Neuronal stem cell (in vitro differentiated cells): ENCODE measurements at regions not wholly inside any gene's neighbourhood (a gene's known extent, or its start where the extent isn't known, plus 50 kb on each side); places are given as distances from the start of the nearest gene placed in this dataset.

Experiments
- DNase-seq: peaks from one replicate; pipeline ENCODE4 v3.0.0-alpha.2; 2013; ENCODE audit warnings: low spot score
- H2AFZ ChIP-seq: one replicate; pipeline ENCODE4 v1.6.1; 2013; ENCODE audit warnings: mild to moderate bottlenecking, low read length, inconsistent platforms
- H2AK5ac ChIP-seq: 2 replicates; pipeline ENCODE4 v1.6.1; 2013; ENCODE audit warnings: low read depth, mild to moderate bottlenecking, inconsistent platforms, low read length, moderate library complexity, mixed read lengths
- H2BK120ac ChIP-seq: 2 replicates; pipeline ENCODE4 v1.6.1; 2013; ENCODE audit warnings: low read depth, mild to moderate bottlenecking, inconsistent platforms, low read length, moderate library complexity, mixed read lengths
- H2BK12ac ChIP-seq: one replicate; pipeline ENCODE4 v1.6.1; 2013; ENCODE audit warnings: low read length, inconsistent platforms
- H2BK15ac ChIP-seq: 2 replicates; pipeline ENCODE4 v1.6.1; 2013; ENCODE audit warnings: mild to moderate bottlenecking, low read length, inconsistent platforms, mixed read lengths
- H2BK5ac ChIP-seq: one replicate; pipeline ENCODE4 v1.6.1; 2013; ENCODE audit warnings: inconsistent platforms, mild to moderate bottlenecking, low read length, moderate library complexity
- H3K14ac ChIP-seq: one replicate; pipeline ENCODE4 v1.6.1; 2013; ENCODE audit warnings: low read length, inconsistent platforms
- H3K18ac ChIP-seq: 2 replicates; pipeline ENCODE4 v1.6.1; 2013; ENCODE audit warnings: low read length, inconsistent platforms
- H3K23ac ChIP-seq: 2 replicates; pipeline ENCODE4 v1.6.1; 2013; ENCODE audit warnings: low read depth, mild to moderate bottlenecking, mixed read lengths, low read length, inconsistent platforms; ENCODE audit not compliant: poor library complexity
- H3K27ac ChIP-seq: replicated peaks from 3 replicates; pipeline ENCODE4 v1.5.1; 2013; ENCODE audit warnings: low read length, inconsistent platforms
- H3K27me3 ChIP-seq, 3 experiments: 2 replicates each; pipeline ENCODE4 v1.6.1; 2013; ENCODE audit warnings: low read length in 3 of 3, mild to moderate bottlenecking in 2 of 3, inconsistent platforms in 1 of 3, low read depth in 1 of 3, mixed read lengths in 1 of 3, moderate library complexity in 1 of 3; ENCODE audit not compliant: control insufficient read depth in 3 of 3, insufficient read depth in 3 of 3
- H3K36me3 ChIP-seq, 2 donors: replicated peaks in 1 of 2; 2 replicates each; pipeline ENCODE4 v1.6.1; 2013; ENCODE audit warnings: low read length in 2 of 2; ENCODE audit not compliant: control insufficient read depth in 2 of 2, insufficient read depth in 2 of 2
- H3K4ac ChIP-seq: 2 replicates; pipeline ENCODE4 v1.6.1; 2013; ENCODE audit warnings: inconsistent platforms, mild to moderate bottlenecking, low read length, moderate library complexity
- H3K4me1 ChIP-seq, 2 donors: 1 replicate in 1 of 2; 2 replicates in 1 of 2; pipeline ENCODE4 v1.6.1; 2013; ENCODE audit warnings: low read length in 2 of 2, low read depth in 1 of 2; ENCODE audit not compliant: control insufficient read depth in 2 of 2, insufficient read depth in 1 of 2
- H3K4me2 ChIP-seq: one replicate; pipeline ENCODE4 v1.6.1; 2013; ENCODE audit warnings: mild to moderate bottlenecking, low read length, inconsistent platforms; ENCODE audit not compliant: insufficient read depth, poor library complexity, severe bottlenecking
- H3K4me3 ChIP-seq, 2 donors: 2 replicates each; pipeline ENCODE4 v1.5.1; 2013; ENCODE audit warnings: low read length in 2 of 2, mild to moderate bottlenecking in 2 of 2, inconsistent platforms in 1 of 2, moderate library complexity in 1 of 2
- H3K79me1 ChIP-seq: one replicate; pipeline ENCODE4 v1.6.1; 2013; ENCODE audit warnings: low read depth, mild to moderate bottlenecking, inconsistent platforms, low read length, moderate library complexity
- H3K9ac ChIP-seq: one replicate; pipeline ENCODE4 v1.6.1; 2013; ENCODE audit warnings: mild to moderate bottlenecking, low read depth, low read length, inconsistent platforms; ENCODE audit not compliant: poor library complexity
- H3K9me3 ChIP-seq, 2 donors: replicated peaks in 1 of 2; 2 replicates each; pipeline versions ENCODE3 to v1.6.1; 2013; ENCODE audit warnings: low read length in 2 of 2, mild to moderate bottlenecking in 2 of 2, inconsistent platforms in 1 of 2, low read depth in 1 of 2, mixed read lengths in 1 of 2, moderate library complexity in 1 of 2; ENCODE audit not compliant: control insufficient read depth in 2 of 2, insufficient read depth in 1 of 2
- H4K8ac ChIP-seq: one replicate; pipeline ENCODE4 v1.6.1; 2013; ENCODE audit warnings: low read depth, mild to moderate bottlenecking, inconsistent platforms, low read length, moderate library complexity
- H4K91ac ChIP-seq: one replicate; pipeline ENCODE4 v1.6.1; 2013; ENCODE audit warnings: low read length, low read depth, mild to moderate bottlenecking, inconsistent platforms; ENCODE audit not compliant: poor library complexity
- WGBS, 2 donors: extraction: QIAGEN DNeasy Blood & Tissue Kit; methylation state at CpG; one replicate each; pipeline ENCODE4 v1.1.7; 2013; ENCODE audit warnings: missing lambda C conversion rate in 2 of 2, mixed read lengths in 1 of 2; ENCODE audit not compliant: insufficient read length in 2 of 2, insufficient replicate concordance in 1 of 2; ENCODE audit errors: extremely low coverage in 2 of 2; 5-methylcytosine and 5-hydroxymethylcytosine counted together

DNA sequence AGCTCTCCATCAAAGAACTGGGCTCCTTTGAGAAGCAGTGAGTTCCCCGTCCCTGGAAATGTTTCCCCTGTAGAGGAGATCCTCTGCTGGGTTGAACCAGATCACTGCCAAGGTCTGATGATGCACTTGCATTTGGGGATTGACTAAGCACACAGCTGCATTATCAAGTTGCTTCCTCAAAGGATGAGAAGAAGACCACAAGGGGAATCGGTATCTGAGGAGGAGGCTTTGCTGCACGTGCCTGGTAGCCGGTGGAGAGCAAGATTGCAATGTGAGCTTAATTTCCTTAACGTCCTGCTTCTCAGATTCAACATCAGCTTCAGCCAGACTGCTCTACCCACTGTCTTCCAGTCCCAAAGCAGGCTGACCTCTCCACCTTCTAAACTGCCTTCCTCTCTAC lies 128.8 kb upstream of the STMND1 start:
- H3K4me2 ChIP-seq: no peak overlapping the region
- no peak overlapping the region for H3K4me3 ChIP-seq
- no peaks in the 10 kb centered on the region for H3K4me1 ChIP-seq
- H4K91ac ChIP-seq: no peak overlapping the region
- H3K9me3 ChIP-seq: no peaks in the 10 kb centered on the region
- no peak overlapping the region for H2AK5ac ChIP-seq
- H2BK120ac ChIP-seq: no peak overlapping the region
- H3K9ac ChIP-seq: no peak overlapping the region
- H3K14ac ChIP-seq: no peak overlapping the region
- H2AFZ ChIP-seq: no peak overlapping the region
- no peaks in the 10 kb centered on the region for H3K79me1 ChIP-seq
- no CpG with 5 or more reads among the region's 5 CpGs for WGBS, 2 donors
- no peak overlapping the region for H2BK5ac ChIP-seq
- no peak overlapping the region for H3K4ac ChIP-seq
- H3K27me3 ChIP-seq: no peaks in the 10 kb centered on the region
- H4K8ac ChIP-seq: no peak overlapping the region
- no peak overlapping the region for H3K18ac ChIP-seq
- no peak overlapping the region for H3K23ac ChIP-seq
- H3K27ac ChIP-seq: no peak overlapping the region
- no peak overlapping the region for H2BK12ac ChIP-seq
- no peak overlapping the region for H2BK15ac ChIP-seq
- no peaks in the 10 kb centered on the region for H3K36me3 ChIP-seq
- DNase-seq: no peak

DNA sequence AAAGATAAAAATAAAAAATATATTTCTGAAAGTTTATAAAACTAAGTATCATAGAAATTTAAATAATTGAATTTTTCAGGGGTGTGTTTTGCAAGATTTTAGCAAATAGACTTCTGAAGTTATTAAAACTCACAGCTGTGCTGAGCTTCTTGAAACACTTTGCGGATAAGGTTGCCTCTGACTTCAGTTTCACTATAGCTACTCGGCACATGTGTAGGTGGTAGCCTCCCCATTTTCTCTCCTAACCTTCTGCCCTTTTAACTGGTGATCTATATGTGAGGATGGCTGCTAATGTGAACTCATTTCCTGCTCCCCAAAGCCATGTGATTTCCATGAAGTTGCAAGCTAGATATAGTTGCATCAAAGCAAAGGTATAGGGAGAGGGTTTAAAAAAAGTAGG lies 129.3 kb upstream of the STMND1 start:
- Histone ChIP-seq H3K9ac (no peak overlapping the region), H2BK5ac (no peak overlapping the region), H3K79me1 (no peaks in the 10 kb centered on the region), H3K4me3 (no peak overlapping the region), H3K9me3 (no peaks in the 10 kb centered on the region), H3K36me3 (no peaks in the 10 kb centered on the region), H2BK12ac (no peak overlapping the region), H2AK5ac (no peak overlapping the region), H3K4ac (no peak overlapping the region), H3K4me2 (no peak overlapping the region), H3K23ac (no peak overlapping the region), H3K27ac (no peak overlapping the region), H4K91ac (no peak overlapping the region), H2BK15ac (no peak overlapping the region), H4K8ac (no peak overlapping the region), H3K4me1 (no peaks in the 10 kb centered on the region), H3K27me3 (no peaks in the 10 kb centered on the region), H3K18ac (no peak overlapping the region), H2AFZ (no peak overlapping the region), H3K14ac (no peak overlapping the region), H2BK120ac (no peak overlapping the region)
- WGBS, 2 donors: no CpG with 5 or more reads among the region's 2 CpGs
- no peak for DNase-seq

DNA sequence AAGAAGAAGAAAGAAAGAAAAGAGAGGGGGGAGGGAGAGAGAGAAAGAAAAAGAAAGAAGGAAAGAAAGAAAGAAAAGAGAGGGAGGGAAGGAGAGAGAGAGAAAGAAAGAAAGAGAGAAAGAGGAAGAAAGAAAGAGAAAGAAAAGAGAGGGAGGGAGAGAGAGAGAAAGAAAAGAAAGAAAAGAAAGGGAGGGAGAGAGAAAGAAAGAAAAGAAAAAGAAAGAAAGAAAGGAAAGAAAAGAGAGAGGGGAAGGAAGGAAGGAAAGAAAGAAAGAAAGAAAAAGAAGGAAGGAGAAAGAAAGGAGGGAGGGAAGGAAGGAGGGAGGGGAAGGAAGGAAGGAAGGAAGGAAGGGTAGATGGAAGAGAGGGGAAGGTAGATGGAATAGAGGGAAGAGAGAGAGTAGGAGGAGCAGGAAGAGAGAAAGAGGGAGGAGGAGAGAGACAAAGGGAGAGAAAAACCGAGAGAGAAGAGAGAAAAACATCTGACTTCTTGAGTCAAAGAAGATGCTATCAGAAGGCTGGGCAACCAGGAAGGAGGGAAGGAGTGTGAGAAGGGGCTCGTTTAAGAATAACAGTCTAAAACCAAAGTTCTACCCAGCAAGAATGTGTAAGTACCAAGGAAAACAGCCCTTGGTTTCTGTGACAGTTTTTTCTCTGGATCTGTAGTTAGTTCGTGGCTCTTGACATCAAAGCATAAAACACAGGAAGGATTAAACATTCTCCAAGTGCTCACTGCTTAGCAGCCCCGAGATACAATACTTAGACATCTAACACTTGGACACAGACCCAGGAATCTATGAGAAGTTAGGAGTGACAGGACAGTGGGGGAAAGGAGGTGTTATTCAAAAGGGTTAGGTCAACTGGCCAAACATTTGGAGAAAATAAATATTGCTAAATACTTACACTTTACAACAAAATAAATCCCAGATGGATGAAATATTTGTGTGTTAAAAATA lies 131.9 kb upstream of the STMND1 start:
- H3K4ac ChIP-seq: no peak overlapping the region
- no peak overlapping the region for H3K27ac ChIP-seq
- H4K91ac ChIP-seq: no peak overlapping the region
- no peaks in the 10 kb centered on the region for H3K36me3 ChIP-seq
- no peak overlapping the region for H2BK120ac ChIP-seq
- H3K18ac ChIP-seq: no peak overlapping the region
- no peak overlapping the region for H3K4me2 ChIP-seq
- no peak overlapping the region for H3K4me3 ChIP-seq
- H3K23ac ChIP-seq: no peak overlapping the region
- H3K9ac ChIP-seq: no peak overlapping the region
- H2BK12ac ChIP-seq: no peak overlapping the region
- no peaks in the 10 kb centered on the region for H3K79me1 ChIP-seq
- no peak for DNase-seq
- WGBS, 2 donors: no CpG with 5 or more reads among the region's 4 CpGs
- H2BK15ac ChIP-seq: no peak overlapping the region
- no peak overlapping the region for H2BK5ac ChIP-seq
- no peak overlapping the region for H2AK5ac ChIP-seq
- no peak overlapping the region for H2AFZ ChIP-seq
- no peak overlapping the region for H4K8ac ChIP-seq
- no peak overlapping the region for H3K14ac ChIP-seq
- no peaks in the 10 kb centered on the region for H3K27me3 ChIP-seq
- H3K9me3 ChIP-seq: no peaks in the 10 kb centered on the region
- no peaks in the 10 kb centered on the region for H3K4me1 ChIP-seq

DNA sequence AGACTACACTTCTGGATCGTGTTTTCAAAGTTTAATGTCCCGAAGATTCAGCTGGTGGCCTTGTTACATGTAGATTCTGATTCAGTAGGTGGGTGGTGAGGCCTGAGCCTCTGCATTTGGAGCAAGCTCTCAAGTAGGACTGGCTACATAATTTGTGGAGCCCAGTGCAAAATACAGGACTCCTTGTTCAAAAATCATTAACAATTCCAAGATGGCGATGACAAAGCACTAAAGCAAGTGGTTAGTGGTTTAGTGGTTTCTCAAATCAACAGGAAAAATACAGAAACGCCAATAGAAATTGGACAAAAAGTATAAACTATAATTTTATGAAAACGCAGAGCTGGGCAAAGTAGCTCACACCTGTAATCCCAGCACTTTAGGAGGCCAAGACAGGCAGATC lies 133.7 kb upstream of the STMND1 start:
- H3K9me3 ChIP-seq: no peaks in the 10 kb centered on the region
- no peak overlapping the region for H3K4ac ChIP-seq
- no peak overlapping the region for H4K8ac ChIP-seq
- H3K4me1 ChIP-seq: peaks cover 0 to 3% of the 10 kb centered on the region in 2 donors
- H3K36me3 ChIP-seq: no peaks in the 10 kb centered on the region
- H3K27ac ChIP-seq: no peak overlapping the region
- H3K9ac ChIP-seq: no peak overlapping the region
- no peak overlapping the region for H3K4me2 ChIP-seq
- H3K79me1 ChIP-seq: no peaks in the 10 kb centered on the region
- WGBS, 2 donors: no CpG with 5 or more reads among the region's 5 CpGs
- no peak overlapping the region for H2AFZ ChIP-seq
- H2BK5ac ChIP-seq: no peak overlapping the region
- no peak overlapping the region for H2BK120ac ChIP-seq
- H4K91ac ChIP-seq: no peak overlapping the region
- no peak for DNase-seq
- H2BK15ac ChIP-seq: no peak overlapping the region
- H2AK5ac ChIP-seq: no peak overlapping the region
- H3K23ac ChIP-seq: no peak overlapping the region
- no peaks in the 10 kb centered on the region for H3K27me3 ChIP-seq
- no peak overlapping the region for H3K14ac ChIP-seq
- H2BK12ac ChIP-seq: no peak overlapping the region
- H3K4me3 ChIP-seq: no peak overlapping the region
- no peak overlapping the region for H3K18ac ChIP-seq
